ENCODE measurements at regions not wholly inside any gene's neighbourhood (a gene's known extent, or its start where the extent isn't known, plus 50 kb on each side); places are given as distances from the start of the nearest gene placed in this dataset.

- no peak for DNase-seq
These were observed 151.6 kb downstream of the ZIC5 start for GRCh38 chr13:99819967-99820366.

DNA sequence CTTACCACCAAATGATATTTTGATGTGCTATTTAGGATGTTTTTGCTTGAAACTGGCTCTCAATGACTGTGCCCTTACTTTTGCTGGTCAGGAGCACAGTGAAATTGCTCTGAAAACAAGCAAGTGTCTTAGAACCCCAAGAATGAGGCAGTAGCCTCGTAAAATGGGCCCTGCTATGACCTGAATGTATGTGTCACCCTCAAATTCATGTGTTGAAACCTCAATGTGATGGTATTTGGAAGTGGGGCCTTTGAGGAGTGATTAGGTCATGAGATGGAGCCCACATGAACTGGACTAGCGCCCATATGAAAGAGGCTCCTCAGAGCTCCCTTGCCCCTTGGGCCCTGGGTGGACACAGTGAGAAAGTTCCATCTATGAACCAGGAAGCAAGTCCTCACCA lies 155.2 kb downstream of the ZIC5 start:
- no peak for DNase-seq

GRCh38 chr13:99813336-99814095 lies 158.1 kb downstream of the ZIC5 start:
- no peak for DNase-seq

- DNase-seq, result no peak
These were observed 158.9 kb downstream of the ZIC5 start for GRCh38 chr13:99812625-99813024.

GRCh38 chr13:99811067-99811700 lies 160.4 kb downstream of the ZIC5 start:
- DNase-seq, result no peak

DNA sequence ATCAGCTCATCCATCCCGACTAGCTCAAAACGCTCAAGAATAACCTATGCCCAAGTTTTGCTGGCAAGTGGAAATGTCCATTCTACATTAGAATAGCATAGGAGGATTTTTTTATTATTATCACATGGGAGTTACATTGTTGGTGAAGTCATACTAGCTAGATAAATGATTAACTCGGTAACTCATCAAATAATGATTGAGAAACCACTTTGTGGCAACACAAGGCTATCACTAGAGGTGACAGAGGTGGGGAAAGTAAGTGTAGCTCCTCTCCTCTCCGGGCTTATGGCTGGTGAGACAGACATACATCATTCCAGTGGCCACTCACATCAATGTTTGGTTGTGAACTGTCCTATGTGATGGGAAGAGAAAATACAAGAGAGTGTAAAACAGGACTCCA lies 161.6 kb downstream of the ZIC5 start:
- DNase-seq, result no peak

- no peak for DNase-seq
These were observed 162.1 kb downstream of the ZIC5 start for GRCh38 chr13:99809496-99809895.

- no peak for DNase-seq
These were observed 162.8 kb downstream of the ZIC5 start for GRCh38 chr13:99808786-99809185.

GRCh38 chr13:99806671-99807070 lies 164.9 kb downstream of the ZIC5 start:
- no peak for DNase-seq

DNA sequence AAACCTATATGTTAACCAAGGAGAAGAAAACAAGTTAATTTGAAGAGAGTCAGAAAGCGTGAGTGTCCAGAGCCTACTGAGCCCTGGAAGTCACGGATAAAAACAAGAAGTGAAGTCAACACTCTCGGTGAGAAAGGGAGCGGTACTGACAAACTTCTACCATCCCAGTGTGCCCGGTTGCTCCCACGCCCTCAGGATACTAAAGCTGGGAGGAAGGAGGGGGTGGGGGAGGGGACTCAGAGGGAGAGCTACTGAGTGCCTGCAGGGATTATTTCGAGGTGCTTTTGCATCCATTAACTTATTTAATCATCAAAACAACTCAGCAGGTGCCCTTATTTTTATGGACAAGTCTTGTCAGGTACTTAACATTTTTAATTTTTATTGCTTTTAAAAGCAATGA lies 166.2 kb downstream of the ZIC5 start:
- no peak for DNase-seq

GRCh38 chr13:99803141-99803540 lies 168.4 kb downstream of the ZIC5 start:
- DNase-seq, result no peak

- no peak for DNase-seq
These were observed 169.2 kb downstream of the ZIC5 start for GRCh38 chr13:99802416-99802815.

DNA sequence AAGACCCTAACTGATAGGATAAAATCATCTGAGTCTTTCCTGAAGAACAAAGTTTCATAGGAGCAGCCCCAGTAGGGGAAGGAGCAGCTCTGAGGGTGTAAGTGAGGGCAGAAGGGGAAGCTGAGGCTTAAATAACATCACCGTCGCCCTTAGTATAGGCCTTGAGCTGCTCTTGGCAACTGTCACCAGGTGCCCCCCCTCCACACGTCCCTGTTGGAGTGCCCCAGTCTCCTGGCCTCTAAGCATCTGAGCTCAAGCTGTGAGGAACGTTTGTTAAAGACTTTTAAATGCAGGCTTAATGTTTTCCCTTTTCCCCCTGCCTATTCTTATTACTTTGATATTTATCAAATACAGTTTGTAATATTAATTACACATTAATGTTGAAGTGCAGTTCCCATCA lies 170.6 kb downstream of the ZIC5 start:
- no peak for DNase-seq

DNA sequence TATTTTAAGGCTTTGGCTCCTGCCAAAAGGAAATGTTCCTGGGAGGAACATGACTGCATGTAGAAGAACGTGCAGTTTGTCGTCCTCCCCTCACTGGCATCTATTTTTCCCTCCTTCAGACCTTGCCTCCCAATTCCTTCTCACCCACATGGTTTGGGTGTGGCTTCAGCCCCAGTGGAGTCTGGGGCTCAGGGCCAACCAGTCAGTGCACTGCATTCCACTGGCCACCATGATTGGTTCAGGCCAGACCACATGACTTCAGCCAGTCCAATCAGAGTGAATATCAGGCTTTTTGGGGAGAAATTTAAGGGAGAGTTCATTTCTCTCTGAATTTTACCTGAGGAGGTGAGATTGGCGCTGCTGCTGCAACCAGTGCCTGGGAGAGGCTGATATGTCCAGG lies 171.6 kb downstream of the ZIC5 start:
- DNase-seq, result no peak

- DNase-seq, result no peak
These were observed 172.8 kb downstream of the ZIC5 start for GRCh38 chr13:99798756-99799155.

DNA sequence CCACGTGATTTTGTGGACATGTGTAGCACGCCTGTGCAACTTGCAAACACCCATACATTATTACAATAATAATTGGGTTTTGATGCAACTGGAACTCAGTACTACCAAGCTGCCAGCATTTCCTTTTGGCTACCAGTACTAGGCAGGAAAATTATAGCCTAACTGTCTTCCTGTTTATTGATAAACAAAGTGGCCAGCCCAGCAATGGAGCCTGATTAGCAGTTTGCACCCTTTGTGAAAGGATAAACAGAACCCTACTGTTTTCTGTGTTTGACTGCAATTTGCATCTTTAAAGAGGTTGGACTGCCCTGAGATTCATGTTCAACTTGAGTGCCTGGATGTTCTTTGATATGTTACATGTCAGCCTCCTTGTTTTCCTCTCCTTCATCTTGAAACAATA lies 173.9 kb downstream of the ZIC5 start:
- DNase-seq, result no peak

- no peak for DNase-seq
These were observed 175.3 kb downstream of the ZIC5 start for GRCh38 chr13:99796175-99796819.

GRCh38 chr13:99792079-99792921 lies 179.3 kb downstream of the ZIC5 start:
- no peak for DNase-seq

GRCh38 chr13:99782669-99783068 lies 188.9 kb downstream of the ZIC5 start:
- no peak for DNase-seq

DNA sequence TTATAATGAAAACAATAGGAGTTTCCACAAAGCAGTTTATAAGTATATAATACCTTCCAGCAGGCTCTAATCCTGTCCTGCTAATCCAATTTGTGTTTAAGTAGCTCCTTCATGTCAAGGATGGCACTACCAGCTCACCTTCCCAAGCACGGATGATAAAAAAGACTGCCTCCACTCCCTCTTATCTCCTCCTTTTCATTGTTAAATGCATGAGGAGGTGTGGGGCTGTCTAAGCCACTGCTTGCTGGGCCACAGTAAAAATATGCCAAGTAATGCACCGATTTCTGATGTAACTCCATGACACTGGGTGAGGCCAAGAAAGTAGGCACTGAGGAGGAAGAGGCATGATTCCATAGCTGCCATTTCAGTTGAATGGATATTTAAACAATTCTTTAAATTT lies 193.1 kb downstream of the ZIC5 start:
- no peak for DNase-seq

- no peak for DNase-seq
These were observed 193.7 kb downstream of the ZIC5 start for GRCh38 chr13:99777873-99778272.

DNA sequence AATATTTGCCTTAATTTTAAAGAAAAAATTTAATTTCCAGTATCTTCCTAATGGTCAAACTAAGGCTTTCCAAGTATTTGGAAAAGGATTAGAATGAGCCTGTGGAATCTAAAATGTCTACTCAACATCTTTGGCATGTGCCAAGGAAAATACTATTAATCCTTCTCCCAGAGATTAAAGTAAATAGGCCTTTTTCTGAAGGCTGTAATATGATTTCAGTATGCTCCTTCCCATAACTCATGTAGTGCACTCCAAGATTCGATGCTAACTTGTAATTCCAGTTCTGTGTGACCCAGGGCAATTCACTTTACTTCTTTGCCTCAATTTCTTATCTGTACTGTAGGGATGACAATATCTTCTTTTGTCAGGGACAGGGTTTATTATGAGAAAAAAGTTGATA lies 196.9 kb downstream of the ZIC5 start:
- DNase-seq, result no peak

- DNase-seq, result no peak
These were observed 202.6 kb downstream of the ZIC5 start for GRCh38 chr13:99768986-99769385.

All from CD4-positive, alpha-beta T cell treated with Interleukin-17A for 1 hour (primary cell).